ENCODE measurements at regions not wholly inside any gene's neighbourhood (a gene's known extent, or its start where the extent isn't known, plus 50 kb on each side); places are given as distances from the start of the nearest gene placed in this dataset.

DNA sequence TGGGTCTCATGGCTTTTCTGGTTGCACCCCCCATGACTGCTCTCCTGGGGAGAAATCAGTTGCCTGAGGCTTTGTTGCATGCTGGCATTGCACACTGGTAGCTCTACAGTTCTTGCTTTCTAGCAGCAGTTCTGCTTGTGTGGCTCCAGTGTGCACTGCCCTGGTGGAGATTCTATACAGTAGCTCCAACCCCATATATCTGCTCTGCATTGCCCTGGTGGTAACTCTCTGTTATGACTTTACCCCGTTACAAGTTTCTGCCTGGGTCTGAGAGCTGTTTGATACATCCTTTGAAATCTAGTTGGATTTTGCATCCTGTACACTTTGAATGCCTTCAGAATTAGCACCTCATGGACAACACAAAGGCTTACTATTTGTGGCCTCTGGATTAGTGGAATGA is 241.4 kb upstream of the EPHA5 start:
- TF ChIP-seq CTCF (IDR thresholded peaks at IDR 0.05) (no peak), POLR2AphosphoS5 (IDR thresholded peaks at IDR 0.05) (no peak), POLR2A (IDR thresholded peaks at IDR 0.05) (no peak)
- Histone ChIP-seq H3K27ac (no peak overlapping the region), H3K27me3 (no peaks in the 10 kb centered on the region), H3K4me1 (no peaks in the 10 kb centered on the region), H3K4me3 (no peak overlapping the region), H3K36me3 (no peaks in the 10 kb centered on the region), H3K9me3 (no peaks in the 10 kb centered on the region)
- no peak for DNase-seq (ENCODE audit: low spot score in 2 of 2)
- intact Hi-C loops (cut with DNase I; ENCODE audit: low total_unique reads) = no loop called here

- Histone ChIP-seq H3K27me3 (no peaks in the 10 kb centered on the region), H3K27ac (no peak overlapping the region), H3K4me3 (no peak overlapping the region), H3K9me3 (no peaks in the 10 kb centered on the region), H3K4me1 (no peaks in the 10 kb centered on the region), H3K36me3 (no peaks in the 10 kb centered on the region)
- no peak for DNase-seq (ENCODE audit: low spot score in 2 of 2)
- no peak for TF ChIP-seq POLR2AphosphoS5 (IDR thresholded peaks at IDR 0.05)
- no peak for TF ChIP-seq CTCF (IDR thresholded peaks at IDR 0.05)
- TF ChIP-seq POLR2A (IDR thresholded peaks at IDR 0.05) = no peak
- intact Hi-C loops (cut with DNase I; ENCODE audit: low total_unique reads) = no loop called here
Observed at GRCh38 chr4:65893957-65894755, 223.9 kb upstream of the EPHA5 start.

GRCh38 chr4:65893271-65893670 is 223.0 kb upstream of the EPHA5 start:
- no peak overlapping the region for H3K27ac ChIP-seq
- no peak for DNase-seq (ENCODE audit: low spot score in 2 of 2)
- no peaks in the 10 kb centered on the region for H3K4me1 ChIP-seq
- TF ChIP-seq POLR2A (IDR thresholded peaks at IDR 0.05) = no peak
- TF ChIP-seq POLR2AphosphoS5 (IDR thresholded peaks at IDR 0.05) = no peak
- no peak for TF ChIP-seq CTCF (IDR thresholded peaks at IDR 0.05)
- no peaks in the 10 kb centered on the region for H3K9me3 ChIP-seq
- H3K36me3 ChIP-seq = no peaks in the 10 kb centered on the region
- intact Hi-C loops (cut with DNase I; ENCODE audit: low total_unique reads) = no loop called here
- no peak overlapping the region for H3K4me3 ChIP-seq
- no peaks in the 10 kb centered on the region for H3K27me3 ChIP-seq

- TF ChIP-seq CTCF (IDR thresholded peaks at IDR 0.05) (no peak), POLR2AphosphoS5 (IDR thresholded peaks at IDR 0.05) (no peak), POLR2A (IDR thresholded peaks at IDR 0.05) (no peak)
- H3K27ac ChIP-seq = no peak overlapping the region
- no peaks in the 10 kb centered on the region for H3K4me1 ChIP-seq
- no peaks in the 10 kb centered on the region for H3K27me3 ChIP-seq
- intact Hi-C loops (cut with DNase I; ENCODE audit: low total_unique reads) = no loop called here
- no peak for DNase-seq (ENCODE audit: low spot score in 2 of 2)
- no peaks in the 10 kb centered on the region for H3K9me3 ChIP-seq
- no peak overlapping the region for H3K4me3 ChIP-seq
- H3K36me3 ChIP-seq = no peaks in the 10 kb centered on the region
Observed at GRCh38 chr4:65880594-65880993, 210.3 kb upstream of the EPHA5 start.

- Histone ChIP-seq H3K4me3 (no peak overlapping the region), H3K4me1 (no peaks in the 10 kb centered on the region), H3K36me3 (no peaks in the 10 kb centered on the region), H3K27ac (no peak overlapping the region), H3K27me3 (no peaks in the 10 kb centered on the region), H3K9me3 (no peaks in the 10 kb centered on the region)
- TF ChIP-seq POLR2AphosphoS5 (IDR thresholded peaks at IDR 0.05) = no peak
- no peak for TF ChIP-seq CTCF (IDR thresholded peaks at IDR 0.05)
- no peak for TF ChIP-seq POLR2A (IDR thresholded peaks at IDR 0.05)
- intact Hi-C loops (cut with DNase I; ENCODE audit: low total_unique reads) = no loop called here
- no peak for DNase-seq (ENCODE audit: low spot score in 2 of 2)
Observed at GRCh38 chr4:65868096-65868824, 198.0 kb upstream of the EPHA5 start.

Data from breast epithelium (tissue), 4 donors.